Astrocyte of the spinal cord (primary cell): ENCODE measurements at regions not wholly inside any gene's neighbourhood (a gene's known extent, or its start where the extent isn't known, plus 50 kb on each side); places are given as distances from the start of the nearest gene placed in this dataset.
"Not testable (repeated sequence)": the region's sequence is repeated elsewhere in the genome, so short reads cannot be mapped to it uniquely, and the experiment has no call there.

Experiments
- DNase-seq: peaks from one replicate; pipeline ENCODE4 v3.0.0; 2011; ENCODE audit warnings: low read depth, low spot score
- H3K4me3 ChIP-seq: 2 replicates; pipeline ENCODE4 v1.5.1; 2011; ENCODE audit warnings: low read depth, mild to moderate bottlenecking, low read length, moderate library complexity
- CTCF ChIP-seq: IDR thresholded peaks from 2 replicates; pipeline ENCODE4 v1.5.1; 2012; ENCODE audit warnings: low read depth, mild to moderate bottlenecking, low read length, inconsistent platforms
- in situ Hi-C: cut with HindIII; loops from 2 replicates; pipeline ENCODE4 v1.10.0; 2017; ENCODE audit warnings: low sequenced_read_pairs

GRCh38 chr14:105644457-105644856 is 118.1 kb downstream of the TMEM121 start:
- H3K4me3 ChIP-seq, in situ Hi-C loops, DNase-seq: not testable (repeated sequence)

- in situ Hi-C loops, DNase-seq, H3K4me3 ChIP-seq: not testable (repeated sequence)
Measured at GRCh38 chr14:105644891-105645290, 118.5 kb downstream of the TMEM121 start.

DNA sequence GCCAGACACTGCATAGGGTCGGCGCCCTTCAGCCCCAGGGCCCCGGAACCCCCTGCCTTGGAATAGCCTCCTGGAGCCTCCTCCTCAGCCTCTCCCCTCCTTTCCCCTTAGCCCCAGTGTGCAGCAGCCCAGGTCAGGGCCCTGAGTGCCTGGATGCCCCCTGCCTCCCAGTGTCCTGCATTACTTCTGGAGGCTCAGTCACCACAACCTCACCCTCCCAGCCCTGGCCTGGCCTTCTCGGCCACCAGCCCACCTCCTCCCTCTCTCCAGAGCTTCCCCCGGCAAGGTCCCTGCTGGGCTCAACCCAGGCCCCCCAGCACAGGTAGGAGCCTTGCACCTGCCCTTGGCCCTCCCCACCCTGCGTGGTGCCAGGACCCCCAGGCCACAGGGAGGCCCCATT is 119.0 kb downstream of the TMEM121 start:
- DNase-seq, in situ Hi-C loops, H3K4me3 ChIP-seq: not testable (repeated sequence)

DNA sequence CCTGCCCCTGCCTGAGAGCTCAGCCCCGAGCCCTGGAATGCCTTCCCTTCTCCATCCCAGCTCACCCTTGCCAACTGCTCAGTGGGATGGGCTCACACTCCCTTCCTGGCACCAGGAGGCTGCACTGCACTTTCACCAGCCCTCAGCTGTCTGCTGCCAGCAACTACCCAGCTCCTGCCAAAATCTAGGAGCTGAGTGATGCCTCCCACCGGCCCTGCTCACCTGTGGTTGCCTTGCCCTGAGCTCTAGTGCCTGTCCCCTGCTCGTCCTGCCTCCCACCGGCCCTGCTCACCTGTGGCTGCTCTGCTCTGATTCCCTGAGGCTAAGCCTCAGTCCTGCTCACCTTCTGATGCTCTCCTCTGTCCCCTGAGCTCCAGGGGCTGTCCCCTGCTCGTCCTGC is 119.8 kb downstream of the TMEM121 start:
- no peak overlapping the region for H3K4me3 ChIP-seq
- TF ChIP-seq CTCF = no peak
- DNase-seq = no peak
- in situ Hi-C loops = no loop called here

DNA sequence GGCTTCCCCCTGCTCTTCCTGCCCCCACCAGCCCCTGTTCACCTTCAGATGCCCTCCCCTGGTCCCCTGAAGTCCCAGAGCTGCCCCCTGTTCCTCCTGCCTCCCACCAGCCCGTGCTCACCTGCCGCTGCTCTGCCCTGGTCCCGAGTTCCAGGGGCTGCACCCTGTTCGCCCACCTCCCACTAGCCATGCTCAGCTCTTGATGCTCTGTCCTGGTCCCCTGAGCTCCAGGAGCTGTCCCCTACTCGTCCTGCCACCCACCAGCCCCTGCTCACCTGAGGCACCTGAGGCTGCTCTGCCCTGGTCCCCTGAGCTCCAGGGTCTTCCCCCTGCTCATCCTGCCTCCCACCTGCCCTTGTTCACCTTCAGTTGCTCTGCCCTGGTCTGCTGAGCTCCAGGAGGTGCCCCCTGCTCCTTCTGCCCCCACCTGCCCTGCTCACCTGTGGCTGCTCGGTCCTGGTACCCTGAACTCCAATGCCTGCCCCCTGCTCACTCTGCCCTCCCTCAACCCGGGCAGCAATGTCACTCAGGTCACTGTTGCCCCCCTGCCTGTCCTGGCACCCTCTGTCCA is 120.4 kb downstream of the TMEM121 start:
- H3K4me3 ChIP-seq, DNase-seq: not testable (repeated sequence)

GRCh38 chr14:105647426-105647783 is 121.0 kb downstream of the TMEM121 start:
- DNase-seq, H3K4me3 ChIP-seq, in situ Hi-C loops: not testable (repeated sequence)

More for the DNA sequence above, 120.4 kb downstream of the TMEM121 start:
- in situ Hi-C loops = not testable (repeated sequence)

DNA sequence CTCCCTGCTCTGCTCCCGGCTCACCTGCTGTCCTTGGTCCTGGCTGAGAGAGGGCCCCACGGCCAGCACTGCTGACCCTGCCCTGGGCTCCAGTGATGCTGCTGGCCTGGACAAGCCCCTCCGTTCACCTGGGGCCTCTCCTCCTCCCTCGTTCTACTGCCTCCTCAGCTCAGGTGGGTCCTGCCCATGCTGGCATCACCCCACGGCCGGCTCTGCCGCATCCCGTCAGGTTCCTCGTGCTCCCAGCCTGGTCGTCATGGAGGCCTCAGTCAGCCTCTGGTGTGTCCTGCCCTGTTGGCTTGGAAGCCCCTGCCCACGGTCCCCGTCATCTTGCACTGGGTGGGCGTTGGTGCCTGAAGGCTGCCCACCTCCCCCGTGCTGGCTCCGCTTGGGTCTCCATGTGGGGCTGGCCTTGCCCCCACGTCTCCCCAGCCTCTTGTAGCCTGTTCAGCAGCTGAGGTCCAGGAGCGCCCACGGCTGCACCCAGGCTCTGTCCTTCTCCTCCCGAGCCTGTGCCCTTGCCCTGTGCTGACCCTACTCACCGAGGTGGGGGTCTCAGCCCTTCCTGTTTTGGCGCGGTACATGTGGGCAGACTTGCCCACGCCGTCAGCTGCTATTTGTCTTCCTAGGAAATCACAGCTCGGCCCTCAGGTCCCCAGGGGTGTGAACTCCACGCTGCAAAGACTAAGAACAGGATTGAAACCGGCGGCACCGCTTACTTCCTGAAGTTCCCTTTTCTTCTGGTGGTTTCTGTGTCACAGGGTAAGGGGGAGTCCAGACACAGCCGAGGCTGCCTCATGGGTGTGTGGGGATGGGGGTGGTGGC is 121.6 kb downstream of the TMEM121 start:
- no peak for TF ChIP-seq CTCF
- no peak overlapping the region for H3K4me3 ChIP-seq
- in situ Hi-C loops = no loop called here
- DNase-seq = no peak

- in situ Hi-C loops, DNase-seq, H3K4me3 ChIP-seq: not testable (repeated sequence)
Measured at GRCh38 chr14:105648609-105649535, 122.5 kb downstream of the TMEM121 start.

DNA sequence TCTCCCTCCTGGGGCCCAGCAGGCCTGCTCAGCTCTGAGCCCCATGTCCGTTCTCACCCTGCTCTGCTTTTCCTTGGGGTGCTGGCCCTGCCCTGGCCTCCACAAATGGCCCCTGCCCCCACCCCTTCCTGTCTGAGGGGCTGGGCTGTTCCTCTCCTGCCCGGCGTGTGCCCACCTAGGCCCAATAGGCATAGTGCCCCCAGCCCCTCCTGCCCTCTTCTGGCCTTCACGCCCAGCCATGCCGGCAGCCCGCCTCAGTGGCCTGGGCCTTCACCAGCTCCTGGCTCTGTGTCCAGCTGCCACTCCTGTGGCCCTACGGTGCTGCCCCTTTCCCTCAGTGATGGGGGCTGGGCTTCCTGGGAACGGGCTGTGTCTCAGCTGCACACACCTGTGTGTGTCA is 125.9 kb downstream of the TMEM121 start:
- DNase-seq, H3K4me3 ChIP-seq, in situ Hi-C loops: not testable (repeated sequence)

DNA sequence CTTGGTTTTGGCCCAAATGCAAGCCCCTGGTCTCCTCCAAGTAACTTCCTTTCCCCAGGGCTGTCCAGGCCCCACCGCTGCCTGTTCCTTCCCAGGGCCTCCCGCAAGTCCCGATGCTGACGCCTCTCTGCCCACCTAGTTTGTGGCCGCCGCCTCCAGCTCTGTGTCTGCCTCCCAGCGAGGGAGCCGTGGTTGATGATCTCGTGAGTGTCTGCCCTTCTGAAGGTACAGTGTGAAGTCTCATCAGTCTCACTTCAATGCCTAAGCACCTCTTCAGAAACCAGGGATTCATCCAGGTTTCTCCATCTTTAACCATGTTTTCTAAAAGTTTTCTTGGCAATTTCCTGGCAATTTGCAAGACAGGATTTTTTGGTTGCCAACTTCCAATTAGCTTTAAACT is 127.5 kb downstream of the TMEM121 start:
- in situ Hi-C loops, H3K4me3 ChIP-seq, DNase-seq: not testable (repeated sequence)

- in situ Hi-C loops, H3K4me3 ChIP-seq, DNase-seq: not testable (repeated sequence)
Measured at GRCh38 chr14:105659255-105659654, 132.9 kb downstream of the TMEM121 start.
